Colonic mucosa (tissue), 4 donors: ENCODE measurements at regions not wholly inside any gene's neighbourhood (a gene's known extent, or its start where the extent isn't known, plus 50 kb on each side); places are given as distances from the start of the nearest gene placed in this dataset.

Experiments used
- DNase-seq: peaks from one replicate; pipeline ENCODE4 v3.0.0-alpha.2; 2020
- H3K27ac ChIP-seq: fragments of 200-600 bp; one replicate; pipeline ENCODE4 v1.8.0; 2021
- H3K27me3 ChIP-seq: fragments of 200-600 bp; one replicate; pipeline ENCODE4 v1.8.0; 2021
- H3K36me3 ChIP-seq: fragments of 200-600 bp; one replicate; pipeline ENCODE4 v1.8.0; 2021
- H3K4me1 ChIP-seq: fragments of 200-600 bp; one replicate; pipeline ENCODE4 v1.8.0; 2021; ENCODE audit warnings: mild to moderate bottlenecking
- H3K4me3 ChIP-seq: fragments of 200-600 bp; one replicate; pipeline ENCODE4 v1.8.0; 2021
- H3K9ac ChIP-seq, 2 donors: one replicate each; pipeline ENCODE4 v1.7.0; 2013; ENCODE audit warnings: control low read depth in 2 of 2, low read depth in 2 of 2, low read length in 2 of 2
- H3K9me3 ChIP-seq: fragments of 200-600 bp; one replicate; pipeline ENCODE4 v1.8.0; 2021
- CTCF ChIP-seq: fragments of 200-600 bp; IDR thresholded peaks from one replicate; pipeline ENCODE4 v1.8.0; 2022; ENCODE audit warnings: antibody characterized with exemption, mild to moderate bottlenecking
- intact Hi-C: fragments of 100-400 bp; cut with DNase I; formaldehyde crosslinking; loops from one replicate; pipeline ENCODE4 v1.14.1; 2022
- donor health status: healthy.
- donor health status: DM: no; HTN: no; CAD: no.
- donor health status: DM: no; HTN: no; CAD: no.

- intact Hi-C loops, result no loop called here
- no peak for TF ChIP-seq CTCF
- no peak for DNase-seq
- Histone ChIP-seq H3K27ac (no peak overlapping the region), H3K27me3 (no peaks in the 10 kb centered on the region), H3K4me1 (no peaks in the 10 kb centered on the region), H3K9me3 (no peaks in the 10 kb centered on the region), H3K4me3 (no peak overlapping the region), H3K36me3 (no peaks in the 10 kb centered on the region), H3K9ac (no peak overlapping the region)
Measured at GRCh38 chr10:2917926-2918325, 149.4 kb upstream of the PFKP start.

GRCh38 chr10:2915412-2915811, 151.9 kb upstream of the PFKP start:
- H3K27me3 ChIP-seq, result no peaks in the 10 kb centered on the region
- no peak for DNase-seq
- H3K4me1 ChIP-seq, result no peaks in the 10 kb centered on the region
- no peak overlapping the region for H3K27ac ChIP-seq
- intact Hi-C loops, result no loop called here
- H3K9me3 ChIP-seq, result no peaks in the 10 kb centered on the region
- no peak overlapping the region for H3K4me3 ChIP-seq
- no peak overlapping the region for H3K9ac ChIP-seq
- TF ChIP-seq CTCF, result no peak
- H3K36me3 ChIP-seq, result no peaks in the 10 kb centered on the region

- no peaks in the 10 kb centered on the region for H3K4me1 ChIP-seq
- intact Hi-C loops, result no loop called here
- no peak overlapping the region for H3K9ac ChIP-seq
- H3K36me3 ChIP-seq, result no peaks in the 10 kb centered on the region
- no peaks in the 10 kb centered on the region for H3K27me3 ChIP-seq
- no peak overlapping the region for H3K27ac ChIP-seq
- TF ChIP-seq CTCF, result no peak
- H3K4me3 ChIP-seq, result no peak overlapping the region
- DNase-seq, result no peak
- no peaks in the 10 kb centered on the region for H3K9me3 ChIP-seq
Measured at GRCh38 chr10:2914741-2915140, 152.6 kb upstream of the PFKP start.

- H3K27me3 ChIP-seq, result no peaks in the 10 kb centered on the region
- H3K9ac ChIP-seq, result no peak overlapping the region
- H3K9me3 ChIP-seq, result no peaks in the 10 kb centered on the region
- no peaks in the 10 kb centered on the region for H3K4me1 ChIP-seq
- no peak for TF ChIP-seq CTCF
- H3K4me3 ChIP-seq, result no peak overlapping the region
- no peak for DNase-seq
- intact Hi-C loops, result no loop called here
- H3K27ac ChIP-seq, result no peak overlapping the region
- H3K36me3 ChIP-seq, result no peaks in the 10 kb centered on the region
Measured at GRCh38 chr10:2913474-2913873, 153.9 kb upstream of the PFKP start.

GRCh38 chr10:2910656-2911055, 156.7 kb upstream of the PFKP start:
- no peak for TF ChIP-seq CTCF
- Histone ChIP-seq H3K9me3 (no peaks in the 10 kb centered on the region), H3K27me3 (no peaks in the 10 kb centered on the region), H3K4me3 (no peak overlapping the region), H3K9ac (no peak overlapping the region), H3K36me3 (no peaks in the 10 kb centered on the region), H3K27ac (no peak overlapping the region), H3K4me1 (no peaks in the 10 kb centered on the region)
- intact Hi-C loops, result no loop called here
- DNase-seq, result no peak

GRCh38 chr10:2909921-2910320, 157.4 kb upstream of the PFKP start:
- Histone ChIP-seq H3K9me3 (no peaks in the 10 kb centered on the region), H3K27ac (no peak overlapping the region), H3K36me3 (no peaks in the 10 kb centered on the region), H3K9ac (no peak overlapping the region), H3K4me1 (no peaks in the 10 kb centered on the region), H3K27me3 (no peaks in the 10 kb centered on the region), H3K4me3 (no peak overlapping the region)
- TF ChIP-seq CTCF, result no peak
- intact Hi-C loops, result no loop called here
- DNase-seq, result no peak
